Peyer's patch (tissue), 4 donors: ENCODE measurements at regions not wholly inside any gene's neighbourhood (a gene's known extent, or its start where the extent isn't known, plus 50 kb on each side); places are given as distances from the start of the nearest gene placed in this dataset.

Experiments
- DNase-seq, 3 donors: peaks; one replicate each; pipeline ENCODE4 v3.0.0-alpha.2; 2017 to 2019
- H3K27ac ChIP-seq, 4 donors: fragments of 200-600 bp; sonication (generic); one replicate each; pipeline ENCODE4 v1.5.1; 2016 to 2019
- H3K27me3 ChIP-seq, 2 donors: fragments of 200-600 bp; sonication (generic); one replicate each; pipeline ENCODE4 v1.5.1; 2019
- H3K36me3 ChIP-seq, 3 donors: fragments of 200-600 bp; sonication (generic); one replicate each; pipeline ENCODE4 v1.5.1; 2016 to 2019
- H3K4me1 ChIP-seq, 4 donors: fragments of 200-600 bp; sonication (generic); one replicate each; pipeline ENCODE4 v1.5.1; 2016 to 2019
- H3K4me3 ChIP-seq, 4 donors: fragments of 200-600 bp; sonication (generic); 1 replicate in 3 of 4; 2 replicates in 1 of 4; pipeline ENCODE4 v1.5.1; 2016 to 2019; ENCODE audit warnings: mild to moderate bottlenecking in 1 of 4
- H3K9me3 ChIP-seq, 4 donors: fragments of 200-600 bp; sonication (generic); one replicate each; pipeline ENCODE4 v1.5.1; 2016 to 2019; ENCODE audit warnings: mild to moderate bottlenecking in 1 of 4
- CTCF ChIP-seq, 6 experiments: fragments of 450-650 bp in 4 of 6; fragments of 200-600 bp in 2 of 6; sonication (generic) in 1 of 6; IDR thresholded peaks; one replicate each; pipeline ENCODE4 v1.5.1; 2017 to 2019; ENCODE audit warnings: antibody characterized with exemption in 6 of 6, mild to moderate bottlenecking in 3 of 6, moderate library complexity in 1 of 6
- POLR2A ChIP-seq, 2 donors: fragments of 450-650 bp; IDR thresholded peaks; one replicate each; pipeline ENCODE4 v1.5.1; 2017; ENCODE audit warnings: antibody characterized with exemption in 2 of 2, mild to moderate bottlenecking in 2 of 2, moderate library complexity in 2 of 2

GRCh38 chr12:65546528-65546927, 268.0 kb downstream of the MSRB3 start:
- no peak for TF ChIP-seq POLR2A (IDR thresholded peaks at IDR 0.05)
- TF ChIP-seq CTCF (IDR thresholded peaks at IDR 0.05) = no peak
- Histone ChIP-seq H3K27ac (no peak overlapping the region), H3K4me1 (no peaks in the 10 kb centered on the region), H3K36me3 (no peaks in the 10 kb centered on the region), H3K9me3 (no peaks in the 10 kb centered on the region), H3K27me3 (no peaks in the 10 kb centered on the region), H3K4me3 (no peak overlapping the region)
- DNase-seq = no peak

- TF ChIP-seq POLR2A (IDR thresholded peaks at IDR 0.05) (no peak), CTCF (IDR thresholded peaks at IDR 0.05) (peak in 5 of 6 experiments; percentile 48 to 91 (median 87))
- Histone ChIP-seq H3K4me1 (no peaks in the 10 kb centered on the region), H3K4me3 (no peak overlapping the region), H3K36me3 (no peaks in the 10 kb centered on the region), H3K27me3 (no peaks in the 10 kb centered on the region), H3K9me3 (no peaks in the 10 kb centered on the region), H3K27ac (no peak overlapping the region)
- DNase-seq = peak; percentile 27 to 89 (median 85)
These were observed 267.4 kb upstream of the HMGA2 start for GRCh38 chr12:65556676-65557437.

GRCh38 chr12:65557438-65558181, 266.7 kb upstream of the HMGA2 start:
- DNase-seq = no peak
- Histone ChIP-seq H3K27ac (no peak overlapping the region), H3K27me3 (no peaks in the 10 kb centered on the region), H3K4me3 (no peak overlapping the region), H3K9me3 (no peaks in the 10 kb centered on the region), H3K4me1 (no peaks in the 10 kb centered on the region), H3K36me3 (no peaks in the 10 kb centered on the region)
- TF ChIP-seq POLR2A (IDR thresholded peaks at IDR 0.05) = no peak
- no peak for TF ChIP-seq CTCF (IDR thresholded peaks at IDR 0.05)

- no peaks in the 10 kb centered on the region for H3K27me3 ChIP-seq
- H3K27ac ChIP-seq = no peak overlapping the region
- no peaks in the 10 kb centered on the region for H3K36me3 ChIP-seq
- no peaks in the 10 kb centered on the region for H3K4me1 ChIP-seq
- TF ChIP-seq POLR2A (IDR thresholded peaks at IDR 0.05) = no peak
- no peak for TF ChIP-seq CTCF (IDR thresholded peaks at IDR 0.05)
- H3K9me3 ChIP-seq = no peaks in the 10 kb centered on the region
- no peak for DNase-seq
- H3K4me3 ChIP-seq = no peak overlapping the region
These were observed 264.0 kb upstream of the HMGA2 start for GRCh38 chr12:65560286-65560685.

- no peaks in the 10 kb centered on the region for H3K36me3 ChIP-seq
- H3K27me3 ChIP-seq = no peaks in the 10 kb centered on the region
- no peak for TF ChIP-seq CTCF (IDR thresholded peaks at IDR 0.05)
- no peak for TF ChIP-seq POLR2A (IDR thresholded peaks at IDR 0.05)
- H3K9me3 ChIP-seq = no peaks in the 10 kb centered on the region
- no peaks in the 10 kb centered on the region for H3K4me1 ChIP-seq
- no peak overlapping the region for H3K27ac ChIP-seq
- H3K4me3 ChIP-seq = no peak overlapping the region
- no peak for DNase-seq
These were observed 262.4 kb upstream of the HMGA2 start for GRCh38 chr12:65561798-65562382.
